Upper lobe of left lung (tissue), 6 donors: ENCODE measurements at regions not wholly inside any gene's neighbourhood (a gene's known extent, or its start where the extent isn't known, plus 50 kb on each side); places are given as distances from the start of the nearest gene placed in this dataset.

ENCODE experiments used
- ATAC-seq, 2 donors: fragments of 200-7000 bp; cut with Tn5 transposase; one replicate each; pipeline ENCODE4 v1.9.1; 2022; ENCODE audit warnings: mild to moderate bottlenecking in 2 of 2, moderate library complexity in 2 of 2; ENCODE audit not compliant: low FRiP score in 2 of 2
- DNase-seq, 2 donors: peaks; one replicate each; pipeline ENCODE4 v3.0.0-alpha.2; 2019 to 2020
- H3K27ac ChIP-seq, 4 donors: fragments of 200-600 bp; sonication (generic); one replicate each; pipeline ENCODE4 v1.5.1; 2016 to 2019
- H3K27me3 ChIP-seq, 4 donors: fragments of 200-600 bp; sonication (generic); one replicate each; pipeline ENCODE4 v1.5.1; 2017 to 2019
- H3K36me3 ChIP-seq, 4 donors: fragments of 200-600 bp; sonication (generic); one replicate each; pipeline ENCODE4 v1.5.1; 2016 to 2019
- H3K4me1 ChIP-seq, 4 donors: fragments of 200-600 bp; sonication (generic); one replicate each; pipeline ENCODE4 v1.5.1; 2018 to 2019
- H3K4me3 ChIP-seq, 4 donors: fragments of 200-600 bp; sonication (generic); one replicate each; pipeline ENCODE4 v1.5.1; 2017 to 2019; ENCODE audit warnings: mild to moderate bottlenecking in 2 of 4, moderate library complexity in 1 of 4
- H3K9me3 ChIP-seq, 4 donors: fragments of 200-600 bp; sonication (generic); one replicate each; pipeline ENCODE4 v1.5.1; 2018 to 2019
- CTCF ChIP-seq, 6 experiments: fragments of 450-650 bp in 4 of 6; fragments of 200-600 bp in 2 of 6; sonication (generic) in 2 of 6; IDR thresholded peaks; one replicate each; pipeline ENCODE4 v1.5.1; 2016 to 2019; ENCODE audit warnings: antibody characterized with exemption in 6 of 6
- EP300 ChIP-seq, 4 donors: sonication (generic); formaldehyde crosslinking; IDR thresholded peaks; one replicate each; pipeline ENCODE4 v1.5.1; 2017; ENCODE audit warnings: antibody characterized with exemption in 4 of 4, control low read depth in 2 of 4
- POLR2A ChIP-seq, 4 donors: fragments of 450-650 bp; IDR thresholded peaks; one replicate each; pipeline ENCODE4 v1.5.1; 2016 to 2017; ENCODE audit warnings: antibody characterized with exemption in 4 of 4, mild to moderate bottlenecking in 2 of 4
- POLR2AphosphoS5 ChIP-seq, 2 donors: sonication (generic); formaldehyde crosslinking; IDR thresholded peaks; one replicate each; pipeline ENCODE4 v1.5.1; 2017; ENCODE audit warnings: antibody characterized with exemption in 2 of 2
- WGBS, 2 donors: methylation state at CpG; one replicate each; pipeline ENCODE4 v1.1.5; 2017 to 2018; 5-methylcytosine and 5-hydroxymethylcytosine counted together
- donor health status: DM: no; HTN: no; CAD: no; lungs with moderate emphysema.
- donor health status: DM: no; HTN: yes; CAD: no; lungs with severe emphysema.

GRCh38 chr2:173552531-173552930 lies 197.9 kb downstream of the CDCA7 start:
- H3K9me3 ChIP-seq, result no peaks in the 10 kb centered on the region
- no peak for TF ChIP-seq CTCF (IDR thresholded peaks at IDR 0.05)
- TF ChIP-seq EP300 (IDR thresholded peaks at IDR 0.05), result no peak
- TF ChIP-seq POLR2A (IDR thresholded peaks at IDR 0.05), result no peak
- TF ChIP-seq POLR2AphosphoS5 (IDR thresholded peaks at IDR 0.05), result no peak
- 73 to 83% methylated on average over 3 of the region's 3 CpGs for WGBS, 2 donors
- H3K4me1 ChIP-seq, result no peaks in the 10 kb centered on the region
- DNase-seq (no peak), ATAC-seq (peak in 1 of 2 donors; percentile 38)
- H3K27me3 ChIP-seq, result no peaks in the 10 kb centered on the region
- no peaks in the 10 kb centered on the region for H3K36me3 ChIP-seq
- H3K4me3 ChIP-seq, result no peak overlapping the region
- no peak overlapping the region for H3K27ac ChIP-seq

DNA sequence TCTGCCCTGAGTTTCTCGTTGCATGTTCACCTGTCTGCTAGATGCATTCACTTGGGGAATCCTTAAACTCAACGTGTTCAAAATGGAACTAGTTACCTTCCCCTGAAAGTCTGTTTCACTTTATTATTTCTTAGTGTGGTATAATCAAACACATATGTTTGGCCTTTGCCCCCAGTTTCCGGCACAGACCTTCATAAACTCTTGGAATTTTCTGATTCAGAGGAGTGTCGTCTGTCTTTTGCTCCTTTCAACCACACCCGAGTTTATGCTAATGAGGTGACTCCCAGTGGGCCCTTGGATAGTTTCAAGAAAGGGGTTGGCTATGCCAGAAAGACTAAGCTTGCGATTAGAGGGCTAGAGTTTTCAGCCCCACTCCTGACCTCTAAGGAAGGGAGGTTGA lies 198.9 kb downstream of the CDCA7 start:
- DNase-seq (no peak), ATAC-seq (no peak)
- H3K36me3 ChIP-seq, result no peaks in the 10 kb centered on the region
- no peaks in the 10 kb centered on the region for H3K9me3 ChIP-seq
- no peak overlapping the region for H3K4me3 ChIP-seq
- no peaks in the 10 kb centered on the region for H3K27me3 ChIP-seq
- no peaks in the 10 kb centered on the region for H3K4me1 ChIP-seq
- no peak for TF ChIP-seq POLR2A (IDR thresholded peaks at IDR 0.05)
- no peak for TF ChIP-seq CTCF (IDR thresholded peaks at IDR 0.05)
- no peak for TF ChIP-seq POLR2AphosphoS5 (IDR thresholded peaks at IDR 0.05)
- no peak for TF ChIP-seq EP300 (IDR thresholded peaks at IDR 0.05)
- no peak overlapping the region for H3K27ac ChIP-seq
- WGBS, 2 donors, result 75% methylated on average over 6 of the region's 6 CpGs

GRCh38 chr2:173555833-173556232 lies 201.2 kb downstream of the CDCA7 start:
- Histone ChIP-seq H3K27ac (no peak overlapping the region), H3K9me3 (no peaks in the 10 kb centered on the region), H3K36me3 (no peaks in the 10 kb centered on the region), H3K4me1 (no peaks in the 10 kb centered on the region), H3K4me3 (no peak overlapping the region), H3K27me3 (no peaks in the 10 kb centered on the region)
- no peak for ATAC-seq
- 4% methylated on average over 1 of the region's 1 CpG for WGBS, 2 donors
- TF ChIP-seq POLR2A (IDR thresholded peaks at IDR 0.05), result no peak
- TF ChIP-seq CTCF (IDR thresholded peaks at IDR 0.05), result no peak
- TF ChIP-seq POLR2AphosphoS5 (IDR thresholded peaks at IDR 0.05), result no peak
- no peak for TF ChIP-seq EP300 (IDR thresholded peaks at IDR 0.05)
- DNase-seq, result no peak

- H3K36me3 ChIP-seq, result no peaks in the 10 kb centered on the region
- H3K4me3 ChIP-seq, result no peak overlapping the region
- no peak for ATAC-seq
- H3K27me3 ChIP-seq, result no peaks in the 10 kb centered on the region
- no peaks in the 10 kb centered on the region for H3K4me1 ChIP-seq
- H3K9me3 ChIP-seq, result no peaks in the 10 kb centered on the region
- TF ChIP-seq EP300 (IDR thresholded peaks at IDR 0.05) (no peak), POLR2AphosphoS5 (IDR thresholded peaks at IDR 0.05) (no peak), CTCF (IDR thresholded peaks at IDR 0.05) (no peak), POLR2A (IDR thresholded peaks at IDR 0.05) (no peak)
- WGBS, 2 donors, result 85 to 86% methylated on average over 5 of the region's 5 CpGs
- H3K27ac ChIP-seq, result no peak overlapping the region
- no peak for DNase-seq
These were observed 202.1 kb downstream of the CDCA7 start for GRCh38 chr2:173556816-173557215.

DNA sequence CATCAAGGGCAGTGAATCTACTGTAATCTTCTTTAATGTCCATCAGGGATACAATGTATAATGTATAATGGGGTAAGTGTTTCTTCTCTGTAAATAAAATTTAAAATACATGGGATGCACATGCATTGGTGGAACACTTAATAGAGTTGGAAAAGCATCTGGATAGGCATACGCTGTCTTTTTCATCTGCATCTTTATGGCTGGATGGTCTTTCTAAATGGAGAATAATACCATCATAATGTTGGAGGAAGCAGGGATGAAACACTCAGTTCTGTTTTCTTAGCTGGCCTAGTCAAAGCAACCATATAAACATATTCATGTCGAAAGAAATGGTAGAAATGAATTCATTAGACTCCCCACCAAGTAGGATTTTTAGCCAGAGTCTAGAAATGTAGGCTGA lies 202.8 kb downstream of the CDCA7 start:
- no peaks in the 10 kb centered on the region for H3K9me3 ChIP-seq
- no peak overlapping the region for H3K4me3 ChIP-seq
- 85 to 96% methylated on average over 2 of the region's 2 CpGs for WGBS, 2 donors
- TF ChIP-seq POLR2A (IDR thresholded peaks at IDR 0.05) (no peak), CTCF (IDR thresholded peaks at IDR 0.05) (no peak), POLR2AphosphoS5 (IDR thresholded peaks at IDR 0.05) (no peak), EP300 (IDR thresholded peaks at IDR 0.05) (no peak)
- no peak for ATAC-seq
- DNase-seq, result no peak
- H3K36me3 ChIP-seq, result no peaks in the 10 kb centered on the region
- no peak overlapping the region for H3K27ac ChIP-seq
- H3K4me1 ChIP-seq, result no peaks in the 10 kb centered on the region
- H3K27me3 ChIP-seq, result no peaks in the 10 kb centered on the region
